Heart left ventricle (tissue), 13 donors: ENCODE measurements at regions not wholly inside any gene's neighbourhood (a gene's known extent, or its start where the extent isn't known, plus 50 kb on each side); places are given as distances from the start of the nearest gene placed in this dataset.

Experiments
- POLR2A ChIP-seq, 2 donors: fragments of 450-650 bp; IDR thresholded peaks; one replicate each; pipeline ENCODE4 v1.6.1; 2017; ENCODE audit warnings: antibody characterized with exemption in 2 of 2, mild to moderate bottlenecking in 2 of 2, moderate library complexity in 2 of 2
- TF ChIP-seq, protein P1 (sequence below), 12 donors: fragments of 200-600 bp; sonication (generic) in 4 of 12; IDR thresholded peaks; one replicate each; pipeline versions ENCODE4 v1.5.0 to v1.8.0; 2018 to 2022; ENCODE audit warnings: antibody characterized with exemption in 12 of 12, mild to moderate bottlenecking in 5 of 12
- donor health status: ischemic (EF 13 %, LVEDD 7.1; RV severe dilation, severe dysfunction).
- donor health status: DM: no; HTN: yes; CAD: no.
- donor health status: DM: no; HTN: no; CAD: no.
- donor health status: ischemic (EF 25% LVEDD 6.9; RV normal size, moderate dysfunction).
- donor health status: ischemic (EF 25% LVEDD 5.7; RV mildly dilated, moderate dysfunction).
- donor health status: ischemic (EF 35%, LVEDD 5.7; RV mildly dilated, moderate dysfunction).
- donor health status: nonischemic (EF 11% LVEDD 7.7; RV severe dilation, severe dysfunction).
- donor health status: DM: yes; HTN: yes; CAD: no.
- donor health status: PGD.
- donor health status: ischemic (EF 29% LVEDD 5.4; RV normal size, mild dysfunction).
- donor health status: nonischemic (EF 23%, LVEDD 6.1; RV moderate dilation, normal function).

DNA sequence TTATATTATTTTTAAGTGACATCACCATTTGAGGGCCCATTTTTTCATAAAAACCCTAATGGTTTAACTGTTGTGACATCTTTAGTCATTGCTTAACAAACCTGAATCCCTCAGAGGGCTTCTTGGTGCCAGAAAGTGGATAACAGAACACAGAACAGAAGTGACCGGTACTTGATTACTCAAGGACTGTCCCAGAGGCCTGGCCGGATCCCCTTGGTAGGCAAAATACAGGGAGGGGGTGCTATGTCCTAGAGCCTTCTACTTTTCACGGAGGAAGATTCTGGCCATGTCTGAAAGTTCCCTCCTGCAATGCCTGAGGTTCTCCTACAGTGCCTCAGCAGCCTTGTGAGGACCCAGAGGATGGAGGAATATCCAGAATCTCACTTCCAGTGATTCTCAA is 94.3 kb upstream of the DCLK2 start:
- no peak for TF ChIP-seq POLR2A (IDR thresholded peaks at IDR 0.05)
- TF ChIP-seq, protein P1, sequence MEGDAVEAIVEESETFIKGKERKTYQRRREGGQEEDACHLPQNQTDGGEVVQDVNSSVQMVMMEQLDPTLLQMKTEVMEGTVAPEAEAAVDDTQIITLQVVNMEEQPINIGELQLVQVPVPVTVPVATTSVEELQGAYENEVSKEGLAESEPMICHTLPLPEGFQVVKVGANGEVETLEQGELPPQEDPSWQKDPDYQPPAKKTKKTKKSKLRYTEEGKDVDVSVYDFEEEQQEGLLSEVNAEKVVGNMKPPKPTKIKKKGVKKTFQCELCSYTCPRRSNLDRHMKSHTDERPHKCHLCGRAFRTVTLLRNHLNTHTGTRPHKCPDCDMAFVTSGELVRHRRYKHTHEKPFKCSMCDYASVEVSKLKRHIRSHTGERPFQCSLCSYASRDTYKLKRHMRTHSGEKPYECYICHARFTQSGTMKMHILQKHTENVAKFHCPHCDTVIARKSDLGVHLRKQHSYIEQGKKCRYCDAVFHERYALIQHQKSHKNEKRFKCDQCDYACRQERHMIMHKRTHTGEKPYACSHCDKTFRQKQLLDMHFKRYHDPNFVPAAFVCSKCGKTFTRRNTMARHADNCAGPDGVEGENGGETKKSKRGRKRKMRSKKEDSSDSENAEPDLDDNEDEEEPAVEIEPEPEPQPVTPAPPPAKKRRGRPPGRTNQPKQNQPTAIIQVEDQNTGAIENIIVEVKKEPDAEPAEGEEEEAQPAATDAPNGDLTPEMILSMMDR (IDR thresholded peaks at IDR 0.05): no peak
